Neural cell (in vitro differentiated cells): ENCODE measurements at regions not wholly inside any gene's neighbourhood (a gene's known extent, or its start where the extent isn't known, plus 50 kb on each side); places are given as distances from the start of the nearest gene placed in this dataset.

ENCODE experiments used
- H2AFZ ChIP-seq: fragments of 200-600, 300-800 bp; sonication (generic), shearing (Covaris generic); 2 replicates; pipeline ENCODE4 v1.6.0; 2014; ENCODE audit warnings: low read depth, mild to moderate bottlenecking, antibody characterized with exemption, low read length, moderate library complexity
- H3F3A ChIP-seq: fragments of 200-600 bp; shearing (Covaris generic); 2 replicates; pipeline ENCODE4 v1.6.1; 2016; ENCODE audit warnings: mild to moderate bottlenecking, moderate library complexity, mixed read lengths, antibody characterized with exemption, low read length; ENCODE audit not compliant: insufficient read depth, poor library complexity, severe bottlenecking
- H3K27ac ChIP-seq: fragments of 200-600, 300-800 bp; sonication (generic), shearing (Covaris generic); 2 replicates; pipeline ENCODE4 v1.5.1; 2014; ENCODE audit warnings: mild to moderate bottlenecking, low read length, moderate library complexity
- H3K27me3 ChIP-seq: fragments of 300-800, 200-600 bp; sonication (generic), shearing (Covaris generic); 2 replicates; pipeline ENCODE4 v1.6.0; 2014; ENCODE audit warnings: mild to moderate bottlenecking, low read depth, low read length, moderate library complexity; ENCODE audit not compliant: insufficient read depth
- H3K36me3 ChIP-seq: fragments of 300-800, 200-600 bp; sonication (generic), shearing (Covaris generic); 2 replicates; pipeline ENCODE4 v1.5.1; 2014; ENCODE audit warnings: mild to moderate bottlenecking, antibody characterized with exemption, low read length, moderate library complexity; ENCODE audit not compliant: insufficient read depth
- H3K4me2 ChIP-seq: fragments of 300-800, 200-600 bp; sonication (generic), shearing (Covaris generic); 2 replicates; pipeline ENCODE4 v1.6.0; 2014; ENCODE audit warnings: mild to moderate bottlenecking, low read length
- H3K4me3 ChIP-seq: fragments of 300-800, 200-600 bp; sonication (generic), shearing (Covaris generic); 2 replicates; pipeline ENCODE4 v1.5.1; 2014; ENCODE audit warnings: mild to moderate bottlenecking, low read length, moderate library complexity
- H3K79me2 ChIP-seq: fragments of 200-600 bp; shearing (Covaris generic); replicated peaks from 2 replicates; pipeline ENCODE4 v1.6.0; 2014; ENCODE audit warnings: mild to moderate bottlenecking, low read length, moderate library complexity; ENCODE audit not compliant: insufficient read depth
- H3K9ac ChIP-seq: fragments of 300-800, 200-600 bp; sonication (generic), shearing (Covaris generic); 2 replicates; pipeline ENCODE4 v1.6.1; 2016; ENCODE audit warnings: mild to moderate bottlenecking, low read length, mixed read lengths
- H3K9me2 ChIP-seq: fragments of 200-600 bp; shearing (Covaris generic); 2 replicates; pipeline ENCODE4 v1.6.1; 2016; ENCODE audit warnings: mild to moderate bottlenecking, low read length, mixed read lengths; ENCODE audit not compliant: insufficient read depth
- H3K9me3 ChIP-seq: fragments of 200-600, 300-800 bp; sonication (generic), shearing (Covaris generic); 2 replicates; pipeline ENCODE4 v1.6.1; 2016; ENCODE audit warnings: mild to moderate bottlenecking, mixed run types, low read length, moderate library complexity, mixed read lengths
- H4K20me1 ChIP-seq: fragments of 200-600 bp; shearing (Covaris generic); 2 replicates; pipeline ENCODE4 v1.6.1; 2016; ENCODE audit warnings: mild to moderate bottlenecking, mixed run types; ENCODE audit not compliant: insufficient read depth
- EP300 ChIP-seq: fragments of 450-650 bp; conservative IDR thresholded peaks from 2 replicates; pipeline ENCODE4 v1.6.1; 2014; ENCODE audit warnings: antibody characterized with exemption, mild to moderate bottlenecking, moderate library complexity; ENCODE audit not compliant: poor library complexity, severe bottlenecking
- EZH2 ChIP-seq: fragments of 200-600, 300-800 bp; shearing (Covaris generic), sonication (generic); IDR thresholded peaks from 2 replicates; pipeline ENCODE4 v1.6.1; 2014; ENCODE audit warnings: antibody characterized with exemption, low read length, borderline replicate concordance, mild to moderate bottlenecking; ENCODE audit not compliant: insufficient read depth, poor library complexity, severe bottlenecking
- MXI1 ChIP-seq: fragments of 450-650 bp; conservative IDR thresholded peaks from 2 replicates; pipeline ENCODE4 v1.6.1; 2014; ENCODE audit warnings: antibody characterized with exemption, mild to moderate bottlenecking; ENCODE audit not compliant: poor library complexity, severe bottlenecking
- POLR2AphosphoS5 ChIP-seq: IDR thresholded peaks from 2 replicates; pipeline ENCODE4 v1.6.1; 2012
- RAD21 ChIP-seq: fragments of 450-650 bp; conservative IDR thresholded peaks from 2 replicates; pipeline ENCODE4 v1.6.1; 2014; ENCODE audit warnings: antibody characterized with exemption, mild to moderate bottlenecking, moderate library complexity
- SMC3 ChIP-seq: fragments of 450-650 bp; conservative IDR thresholded peaks from 2 replicates; pipeline ENCODE4 v1.6.1; 2014; ENCODE audit warnings: antibody characterized with exemption, mild to moderate bottlenecking, moderate library complexity; ENCODE audit not compliant: poor library complexity
- TAF1 ChIP-seq: IDR thresholded peaks from 2 replicates; pipeline ENCODE4 v1.6.1; 2012; ENCODE audit warnings: low read depth
- TF ChIP-seq, protein P1 (sequence below): IDR thresholded peaks from 2 replicates; pipeline ENCODE4 v1.6.1; 2012; ENCODE audit warnings: borderline replicate concordance
- TF ChIP-seq, protein P2 (sequence below): fragments of 450-650 bp; IDR thresholded peaks from 2 replicates; pipeline ENCODE4 v1.5.1; 2014; ENCODE audit warnings: antibody characterized with exemption, mild to moderate bottlenecking, moderate library complexity; ENCODE audit not compliant: poor library complexity, severe bottlenecking

DNA sequence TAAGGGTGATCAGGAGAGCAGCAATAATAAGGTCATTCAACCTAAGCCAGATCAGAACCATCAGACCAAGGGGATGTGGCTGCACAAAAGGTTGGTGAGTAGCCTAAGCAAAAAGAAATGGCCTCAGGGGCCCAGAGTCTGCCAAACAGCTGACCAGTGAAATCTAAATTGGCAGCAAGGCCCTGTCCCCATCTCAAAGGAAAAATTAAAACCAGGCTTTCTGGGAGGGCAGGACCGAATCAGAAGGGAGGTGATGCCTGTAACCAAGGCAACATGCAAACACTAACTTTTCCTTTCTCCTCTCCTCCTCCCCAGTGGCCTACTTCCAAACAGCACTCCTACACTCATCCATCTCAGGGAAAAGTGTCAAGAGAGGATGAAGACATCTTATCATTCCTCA lies 256.4 kb downstream of the NUAK1 start:
- no peak overlapping the region for H3K4me3 ChIP-seq

DNA sequence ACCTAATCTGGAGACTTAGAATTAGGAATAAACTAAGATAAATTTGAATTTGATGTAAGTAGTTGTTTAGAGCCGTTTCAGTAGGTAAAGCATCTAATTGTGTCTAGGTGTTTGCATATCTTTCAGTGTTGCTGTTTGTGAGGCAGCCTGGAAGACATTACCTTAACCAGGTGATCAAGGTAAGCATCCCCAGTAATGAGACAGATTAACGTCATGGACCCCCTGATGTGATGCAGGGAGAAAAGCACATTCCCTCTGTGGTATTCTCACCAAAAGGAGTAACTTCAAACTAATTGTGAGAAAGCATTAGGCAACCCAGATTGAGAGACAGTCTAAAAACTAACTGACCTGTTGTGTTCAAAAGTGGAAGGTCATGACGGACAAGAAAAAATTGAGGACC lies 251.6 kb downstream of the NUAK1 start:
- Histone ChIP-seq H3K27ac (no peak overlapping the region), H2AFZ (no peak overlapping the region), H3K9ac (no peak overlapping the region), H4K20me1 (no peaks in the 10 kb centered on the region), H3K4me2 (no peak overlapping the region), H3F3A (no peaks in the 10 kb centered on the region), H3K9me3 (no peaks in the 10 kb centered on the region), H3K4me3 (no peak overlapping the region), H3K9me2 (no peaks in the 10 kb centered on the region), H3K36me3 (no peaks in the 10 kb centered on the region), H3K27me3 (no peaks in the 10 kb centered on the region), H3K79me2 (no peaks in the 10 kb centered on the region)
- TF ChIP-seq SMC3 (no peak), EP300 (no peak), TAF1 (no peak), RAD21 (no peak), POLR2AphosphoS5 (no peak), MXI1 (no peak), EZH2 (no peak)
- TF ChIP-seq, protein P1, sequence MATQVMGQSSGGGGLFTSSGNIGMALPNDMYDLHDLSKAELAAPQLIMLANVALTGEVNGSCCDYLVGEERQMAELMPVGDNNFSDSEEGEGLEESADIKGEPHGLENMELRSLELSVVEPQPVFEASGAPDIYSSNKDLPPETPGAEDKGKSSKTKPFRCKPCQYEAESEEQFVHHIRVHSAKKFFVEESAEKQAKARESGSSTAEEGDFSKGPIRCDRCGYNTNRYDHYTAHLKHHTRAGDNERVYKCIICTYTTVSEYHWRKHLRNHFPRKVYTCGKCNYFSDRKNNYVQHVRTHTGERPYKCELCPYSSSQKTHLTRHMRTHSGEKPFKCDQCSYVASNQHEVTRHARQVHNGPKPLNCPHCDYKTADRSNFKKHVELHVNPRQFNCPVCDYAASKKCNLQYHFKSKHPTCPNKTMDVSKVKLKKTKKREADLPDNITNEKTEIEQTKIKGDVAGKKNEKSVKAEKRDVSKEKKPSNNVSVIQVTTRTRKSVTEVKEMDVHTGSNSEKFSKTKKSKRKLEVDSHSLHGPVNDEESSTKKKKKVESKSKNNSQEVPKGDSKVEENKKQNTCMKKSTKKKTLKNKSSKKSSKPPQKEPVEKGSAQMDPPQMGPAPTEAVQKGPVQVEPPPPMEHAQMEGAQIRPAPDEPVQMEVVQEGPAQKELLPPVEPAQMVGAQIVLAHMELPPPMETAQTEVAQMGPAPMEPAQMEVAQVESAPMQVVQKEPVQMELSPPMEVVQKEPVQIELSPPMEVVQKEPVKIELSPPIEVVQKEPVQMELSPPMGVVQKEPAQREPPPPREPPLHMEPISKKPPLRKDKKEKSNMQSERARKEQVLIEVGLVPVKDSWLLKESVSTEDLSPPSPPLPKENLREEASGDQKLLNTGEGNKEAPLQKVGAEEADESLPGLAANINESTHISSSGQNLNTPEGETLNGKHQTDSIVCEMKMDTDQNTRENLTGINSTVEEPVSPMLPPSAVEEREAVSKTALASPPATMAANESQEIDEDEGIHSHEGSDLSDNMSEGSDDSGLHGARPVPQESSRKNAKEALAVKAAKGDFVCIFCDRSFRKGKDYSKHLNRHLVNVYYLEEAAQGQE: no peak
- TF ChIP-seq, protein P2, sequence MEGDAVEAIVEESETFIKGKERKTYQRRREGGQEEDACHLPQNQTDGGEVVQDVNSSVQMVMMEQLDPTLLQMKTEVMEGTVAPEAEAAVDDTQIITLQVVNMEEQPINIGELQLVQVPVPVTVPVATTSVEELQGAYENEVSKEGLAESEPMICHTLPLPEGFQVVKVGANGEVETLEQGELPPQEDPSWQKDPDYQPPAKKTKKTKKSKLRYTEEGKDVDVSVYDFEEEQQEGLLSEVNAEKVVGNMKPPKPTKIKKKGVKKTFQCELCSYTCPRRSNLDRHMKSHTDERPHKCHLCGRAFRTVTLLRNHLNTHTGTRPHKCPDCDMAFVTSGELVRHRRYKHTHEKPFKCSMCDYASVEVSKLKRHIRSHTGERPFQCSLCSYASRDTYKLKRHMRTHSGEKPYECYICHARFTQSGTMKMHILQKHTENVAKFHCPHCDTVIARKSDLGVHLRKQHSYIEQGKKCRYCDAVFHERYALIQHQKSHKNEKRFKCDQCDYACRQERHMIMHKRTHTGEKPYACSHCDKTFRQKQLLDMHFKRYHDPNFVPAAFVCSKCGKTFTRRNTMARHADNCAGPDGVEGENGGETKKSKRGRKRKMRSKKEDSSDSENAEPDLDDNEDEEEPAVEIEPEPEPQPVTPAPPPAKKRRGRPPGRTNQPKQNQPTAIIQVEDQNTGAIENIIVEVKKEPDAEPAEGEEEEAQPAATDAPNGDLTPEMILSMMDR: no peak

More for the DNA sequence above, 256.4 kb downstream of the NUAK1 start:
- Histone ChIP-seq H2AFZ (no peak overlapping the region), H3F3A (no peaks in the 10 kb centered on the region), H3K4me2 (no peak overlapping the region), H3K27me3 (no peaks in the 10 kb centered on the region), H3K9me3 (no peaks in the 10 kb centered on the region), H4K20me1 (no peaks in the 10 kb centered on the region), H3K79me2 (no peaks in the 10 kb centered on the region), H3K27ac (no peak overlapping the region), H3K9ac (no peak overlapping the region), H3K9me2 (no peaks in the 10 kb centered on the region), H3K36me3 (no peaks in the 10 kb centered on the region)
- TF ChIP-seq MXI1 (no peak), EZH2 (no peak), POLR2AphosphoS5 (no peak), SMC3 (no peak), EP300 (no peak), TAF1 (no peak), RAD21 (no peak)
- TF ChIP-seq, protein P2: no peak
- TF ChIP-seq, protein P1: no peak
